Tibial artery (tissue), 4 donors: ENCODE measurements at regions not wholly inside any gene's neighbourhood (a gene's known extent, or its start where the extent isn't known, plus 50 kb on each side); places are given as distances from the start of the nearest gene placed in this dataset.

Experiments used
- DNase-seq, 2 donors: peaks; one replicate each; pipeline ENCODE4 v3.0.0-alpha.2; 2019
- H3K27ac ChIP-seq, 2 donors: fragments of 200-600 bp; sonication (generic) in 1 of 2; 1 replicate in 1 of 2; 2 replicates in 1 of 2; pipeline ENCODE4 v1.5.1; 2018 to 2019; ENCODE audit warnings: mild to moderate bottlenecking in 1 of 2
- H3K27me3 ChIP-seq, 2 donors: fragments of 200-600 bp; sonication (generic) in 1 of 2; one replicate each; pipeline versions ENCODE4 v1.5.1 to v1.6.0; 2016 to 2019
- H3K36me3 ChIP-seq, 3 donors: fragments of 200-600 bp; sonication (generic) in 2 of 3; one replicate each; pipeline ENCODE4 v1.5.1; 2016 to 2019; ENCODE audit warnings: mild to moderate bottlenecking in 2 of 3
- H3K4me1 ChIP-seq, 4 donors: fragments of 200-600 bp; sonication (generic) in 2 of 4; 1 replicate in 3 of 4; 2 replicates in 1 of 4; pipeline ENCODE4 v1.5.1; 2016 to 2019
- H3K4me3 ChIP-seq, 2 donors: fragments of 200-600 bp; sonication (generic) in 1 of 2; 1 replicate in 1 of 2; 2 replicates in 1 of 2; pipeline ENCODE4 v1.5.1; 2018 to 2019; ENCODE audit warnings: mild to moderate bottlenecking in 2 of 2
- H3K9me3 ChIP-seq, 3 donors: fragments of 200-600 bp; sonication (generic) in 1 of 3; one replicate each; pipeline ENCODE4 v1.5.1; 2016 to 2019
- CTCF ChIP-seq, 2 experiments: fragments of 200-600 bp in 1 of 2; fragments of 450-650 bp in 1 of 2; IDR thresholded peaks; one replicate each; pipeline ENCODE4 v1.5.1; 2017 to 2019; ENCODE audit warnings: antibody characterized with exemption in 2 of 2, mild to moderate bottlenecking in 1 of 2, moderate library complexity in 1 of 2
- intact Hi-C: fragments of 100-400 bp; cut with DNase I; formaldehyde crosslinking; loops from one replicate; pipeline ENCODE4 v1.15.0; 2023; ENCODE audit warnings: low total_unique reads

GRCh38 chr9:86893811-86894490, 53.4 kb downstream of the GAS1 start:
- DNase-seq, result no peak
- no peaks in the 10 kb centered on the region for H3K4me1 ChIP-seq

GRCh38 chr9:86892576-86892975, 54.7 kb downstream of the GAS1 start:
- H3K36me3 ChIP-seq, result no peaks in the 10 kb centered on the region
- intact Hi-C loops, result no loop called here
- no peak overlapping the region for H3K4me3 ChIP-seq
- H3K9me3 ChIP-seq, result no peaks in the 10 kb centered on the region
- DNase-seq, result no peak
- no peaks in the 10 kb centered on the region for H3K27me3 ChIP-seq
- TF ChIP-seq CTCF (IDR thresholded peaks at IDR 0.05), result no peak
- no peaks in the 10 kb centered on the region for H3K4me1 ChIP-seq
- H3K27ac ChIP-seq, result no peak overlapping the region

More at GRCh38 chr9:86893811-86894490, 53.4 kb downstream of the GAS1 start:
- Histone ChIP-seq H3K36me3 (no peaks in the 10 kb centered on the region), H3K9me3 (no peaks in the 10 kb centered on the region), H3K4me3 (no peak overlapping the region), H3K27ac (no peak overlapping the region), H3K27me3 (no peaks in the 10 kb centered on the region)
- no peak for TF ChIP-seq CTCF (IDR thresholded peaks at IDR 0.05)
- intact Hi-C loops, result no loop called here

- intact Hi-C loops, result no loop called here
- no peak for TF ChIP-seq CTCF (IDR thresholded peaks at IDR 0.05)
Observed at GRCh38 chr9:86891886-86892437, 55.3 kb downstream of the GAS1 start.

GRCh38 chr9:86891091-86891490, 56.2 kb downstream of the GAS1 start:
- no peak overlapping the region for H3K27ac ChIP-seq
- intact Hi-C loops, result no loop called here
- no peak overlapping the region for H3K4me3 ChIP-seq
- H3K27me3 ChIP-seq, result peaks cover 0 to 4% of the 10 kb centered on the region in 2 donors
- no peaks in the 10 kb centered on the region for H3K36me3 ChIP-seq
- DNase-seq, result no peak
- H3K9me3 ChIP-seq, result no peaks in the 10 kb centered on the region
- no peak for TF ChIP-seq CTCF (IDR thresholded peaks at IDR 0.05)
- H3K4me1 ChIP-seq, result no peaks in the 10 kb centered on the region

More at GRCh38 chr9:86891886-86892437, 55.3 kb downstream of the GAS1 start:
- Histone ChIP-seq H3K36me3 (no peaks in the 10 kb centered on the region), H3K4me1 (no peaks in the 10 kb centered on the region), H3K4me3 (no peak overlapping the region), H3K27me3 (no peaks in the 10 kb centered on the region), H3K9me3 (no peaks in the 10 kb centered on the region), H3K27ac (no peak overlapping the region)
- no peak for DNase-seq

- intact Hi-C loops, result no loop called here
- TF ChIP-seq CTCF (IDR thresholded peaks at IDR 0.05), result no peak
Observed at GRCh38 chr9:86885232-86885631, 62.1 kb downstream of the GAS1 start.

More at GRCh38 chr9:86885232-86885631, 62.1 kb downstream of the GAS1 start:
- no peaks in the 10 kb centered on the region for H3K4me1 ChIP-seq
- H3K9me3 ChIP-seq, result no peaks in the 10 kb centered on the region
- H3K4me3 ChIP-seq, result no peak overlapping the region
- no peaks in the 10 kb centered on the region for H3K36me3 ChIP-seq
- DNase-seq, result no peak
- peaks cover 0 to 8% of the 10 kb centered on the region in 2 donors for H3K27me3 ChIP-seq
- H3K27ac ChIP-seq, result no peak overlapping the region
